ENCODE measurements at regions not wholly inside any gene's neighbourhood (a gene's known extent, or its start where the extent isn't known, plus 50 kb on each side); places are given as distances from the start of the nearest gene placed in this dataset.
A peak's percentile ranks its signal among the peaks of the same experiment; 100 is the strongest.

DNA sequence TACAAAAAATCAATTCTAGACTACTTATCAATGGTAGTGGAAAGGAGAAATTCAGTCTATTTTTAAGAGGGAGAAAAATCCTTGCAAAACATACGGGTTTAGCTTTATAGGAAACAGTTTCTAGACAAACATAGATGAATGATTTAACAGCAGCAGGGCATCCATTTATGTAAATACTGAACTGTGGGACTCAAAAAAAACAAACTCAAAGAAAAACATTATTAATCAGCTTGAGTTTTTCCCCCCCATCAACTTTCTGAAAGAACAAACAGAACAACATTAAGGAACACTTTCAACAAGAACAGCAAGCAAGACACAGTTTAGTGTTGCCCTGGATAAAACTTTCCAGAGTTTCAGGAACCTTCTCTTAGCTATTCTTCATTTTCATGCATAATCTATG is 147.3 kb upstream of the KCNK2 start:
- DNase-seq: no peak

DNA sequence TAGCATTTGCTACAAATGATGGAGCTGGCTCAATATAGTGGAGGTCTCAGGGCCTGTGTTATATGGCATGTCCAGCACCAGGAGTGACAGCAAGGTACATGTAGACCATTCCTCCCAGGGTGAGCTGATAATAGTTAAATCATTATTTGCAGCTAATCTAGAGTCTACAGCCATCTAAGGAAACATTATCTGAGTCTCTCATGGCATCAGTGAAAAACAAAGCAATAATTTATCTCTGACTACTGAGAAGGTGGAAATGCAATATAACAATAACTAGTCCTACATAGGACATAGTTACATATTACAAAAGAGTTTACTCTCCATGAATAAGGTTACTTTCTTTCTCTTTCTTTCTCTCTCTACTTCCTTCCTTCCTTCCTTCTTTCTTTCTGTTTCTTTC is 143.4 kb upstream of the KCNK2 start:
- no peak for DNase-seq

DNA sequence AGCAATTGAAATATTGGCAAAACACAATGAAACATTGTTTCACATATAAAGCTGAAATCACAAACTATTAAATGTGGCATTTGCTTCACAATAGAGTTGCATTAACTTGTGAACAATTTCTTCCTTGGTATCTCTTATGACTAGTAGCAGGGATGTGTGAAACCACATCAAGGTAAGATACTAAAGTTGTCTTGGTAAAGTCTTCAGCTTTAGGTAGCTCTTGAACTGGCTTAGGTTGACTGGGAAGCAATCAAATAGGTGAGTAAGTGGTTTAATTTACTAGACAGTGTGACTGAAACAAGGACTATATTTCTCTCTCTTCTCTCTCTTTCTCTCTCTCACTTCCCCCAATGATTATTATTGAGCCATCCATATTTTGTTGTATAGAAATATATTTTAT is 141.5 kb upstream of the KCNK2 start:
- no peak for DNase-seq

DNA sequence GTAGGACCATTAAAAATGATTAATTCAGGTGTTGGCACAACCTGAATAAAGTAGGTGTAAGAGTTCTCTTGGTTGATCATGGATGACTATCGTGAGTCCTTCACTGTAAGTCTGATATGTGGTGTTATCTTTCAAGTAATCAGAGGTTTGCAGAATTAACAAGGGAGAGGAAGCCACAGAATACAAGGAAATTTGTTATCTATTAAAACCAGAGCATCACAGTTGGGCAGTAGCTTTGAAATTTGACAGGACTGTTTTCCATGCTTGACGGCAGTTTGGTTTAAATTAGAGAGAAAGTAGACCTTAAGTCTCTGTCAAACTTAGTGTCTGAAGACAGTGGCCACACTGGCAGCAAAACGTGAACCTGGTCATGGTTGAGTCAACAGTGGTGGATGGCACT is 139.5 kb upstream of the KCNK2 start:
- no peak for DNase-seq

DNA sequence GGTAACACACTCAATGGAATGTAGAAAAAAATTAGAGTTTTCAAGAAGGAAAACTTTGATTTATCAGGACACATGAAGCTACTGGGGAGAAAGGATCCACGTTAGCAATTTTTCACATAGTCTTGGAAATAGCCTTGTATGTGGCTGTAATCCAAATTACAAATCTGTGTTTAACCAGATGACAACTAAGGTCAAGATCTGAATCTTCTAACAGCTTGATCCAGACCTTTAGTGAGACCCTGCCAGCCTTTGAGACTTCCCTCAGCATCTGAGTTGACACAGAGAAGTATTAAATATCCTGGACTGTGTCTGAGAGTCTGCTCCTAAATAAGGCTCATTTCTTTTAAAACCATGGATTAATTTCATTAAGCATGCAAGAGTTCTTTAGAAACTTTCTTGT is 135.9 kb upstream of the KCNK2 start:
- no peak for DNase-seq

DNA sequence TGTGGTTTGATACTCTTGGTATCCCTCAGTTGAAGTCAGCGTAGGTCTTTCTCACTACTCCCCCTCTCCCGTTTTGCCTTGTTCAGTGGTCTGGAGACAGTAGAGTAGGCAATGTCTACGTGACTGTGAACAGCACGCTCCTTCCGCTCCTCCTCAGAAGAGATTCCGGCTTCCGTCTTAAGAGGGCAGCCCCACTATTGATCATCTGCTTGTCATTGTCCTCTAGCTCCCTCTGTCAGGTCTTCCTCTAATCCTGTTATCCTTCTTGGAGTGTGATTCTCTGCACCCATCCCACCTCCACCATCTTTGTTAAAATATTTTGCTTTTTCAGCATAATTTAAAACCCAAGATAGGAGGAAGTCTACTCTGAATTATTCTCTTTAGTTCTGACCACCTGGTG is 129.9 kb upstream of the KCNK2 start:
- no peak for DNase-seq

DNA sequence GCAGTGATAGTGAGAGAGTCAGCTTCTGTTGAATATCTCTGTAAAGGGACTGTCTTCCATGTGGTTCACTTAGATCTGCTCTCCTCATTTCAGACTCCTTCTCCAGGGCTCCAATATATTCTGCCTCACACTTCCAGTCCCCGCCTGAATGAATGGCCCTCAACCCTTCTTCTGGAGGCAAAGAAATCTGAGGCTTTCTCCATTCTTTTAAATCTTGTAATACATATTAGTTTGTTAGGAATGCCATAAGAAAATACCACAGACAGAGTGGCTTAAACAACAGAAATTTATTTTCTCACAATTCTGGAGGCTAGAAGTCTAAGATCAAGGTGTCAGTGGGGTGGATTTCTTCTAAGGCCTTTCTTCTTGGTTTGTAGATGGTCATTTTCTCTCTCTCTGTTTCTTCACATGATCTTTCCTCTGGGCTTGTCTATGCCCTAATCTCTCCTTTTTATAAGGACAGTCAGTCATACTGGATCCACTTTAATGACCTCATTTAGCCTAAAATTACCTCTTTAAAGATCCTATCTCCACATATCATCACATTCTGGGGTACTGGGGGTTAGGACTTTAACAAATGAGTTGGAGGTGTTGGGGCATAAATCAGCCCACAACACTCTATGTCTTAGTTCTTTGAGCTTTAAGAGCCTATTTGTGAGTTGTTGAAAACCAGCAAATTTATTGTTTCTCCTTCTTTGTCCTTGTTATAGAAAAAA is 128.5 kb upstream of the KCNK2 start:
- DNase-seq: no peak

DNA sequence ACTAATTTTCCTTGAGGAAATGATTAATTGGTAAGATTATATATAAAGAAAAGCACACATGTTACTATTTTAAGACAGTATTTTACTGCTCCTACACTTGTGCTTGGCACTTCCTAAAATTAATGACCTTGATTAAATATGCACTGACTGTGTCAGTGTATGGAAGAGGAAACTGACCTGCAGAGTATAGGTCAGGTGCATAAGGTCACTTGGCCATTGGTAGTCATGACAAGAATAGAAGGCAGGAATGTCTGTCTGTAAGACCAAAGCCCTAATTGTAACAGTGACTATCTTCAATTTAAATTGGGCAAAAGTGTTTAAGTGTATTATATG is 128.0 kb upstream of the KCNK2 start:
- no peak for DNase-seq

DNA sequence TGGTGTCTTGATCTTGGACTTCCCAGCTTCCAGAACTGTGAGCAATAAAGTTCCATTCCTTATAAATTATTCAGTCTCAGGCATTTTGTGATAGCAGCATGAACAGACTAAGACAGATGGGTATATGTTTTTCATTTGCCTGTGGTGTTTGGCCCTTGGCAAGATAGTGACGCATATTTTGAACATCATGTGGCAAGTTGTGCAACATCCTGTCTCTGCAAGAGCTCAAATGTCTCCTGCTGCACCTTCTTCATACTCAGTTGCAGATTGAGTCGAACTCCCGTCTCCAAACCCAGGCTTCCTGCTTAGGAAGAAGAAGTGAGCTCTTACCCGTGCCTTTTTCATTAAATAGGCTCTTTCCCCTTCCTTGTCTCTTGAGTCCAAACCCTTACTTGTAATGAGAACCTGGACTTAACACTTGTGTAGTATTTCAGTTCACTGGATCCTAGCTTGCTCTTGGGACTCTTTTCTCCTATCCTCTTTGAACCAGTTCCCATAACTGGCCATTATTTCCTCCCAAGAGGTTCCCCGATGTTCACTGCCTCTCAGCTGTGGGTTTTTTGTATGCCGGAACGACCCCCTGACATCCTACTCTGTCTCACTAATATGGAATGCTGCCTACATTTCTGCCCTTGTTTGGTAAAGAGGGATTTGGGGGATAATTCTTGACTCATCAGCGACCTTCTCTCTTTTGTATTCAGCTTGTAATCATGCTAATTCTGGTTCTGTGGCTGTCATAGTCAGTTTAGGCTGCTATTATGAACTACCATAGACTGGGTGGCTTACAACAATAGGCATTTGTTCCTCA is 125.0 kb upstream of the KCNK2 start:
- DNase-seq: peak in 1 of 2 experiments; percentile 22

DNA sequence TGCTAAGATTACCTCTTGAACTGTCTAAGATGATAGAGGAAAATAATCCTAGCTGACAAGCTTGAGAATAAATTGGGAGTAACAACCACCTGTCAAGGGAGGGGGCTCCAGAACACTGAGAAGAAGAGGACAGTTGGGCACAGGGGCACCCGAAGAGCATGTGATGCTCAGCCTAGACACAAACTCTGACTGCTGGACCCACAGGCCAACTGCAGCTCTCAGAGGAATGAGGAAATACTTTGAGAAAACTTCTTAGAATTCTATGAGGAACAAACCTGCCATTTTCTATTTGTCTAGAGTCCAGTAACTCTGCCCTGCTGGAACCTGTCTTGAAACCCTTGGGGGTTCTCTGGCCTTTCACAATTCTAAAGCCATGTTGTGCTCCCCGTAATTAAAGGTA is 124.1 kb upstream of the KCNK2 start:
- DNase-seq: no peak

DNA sequence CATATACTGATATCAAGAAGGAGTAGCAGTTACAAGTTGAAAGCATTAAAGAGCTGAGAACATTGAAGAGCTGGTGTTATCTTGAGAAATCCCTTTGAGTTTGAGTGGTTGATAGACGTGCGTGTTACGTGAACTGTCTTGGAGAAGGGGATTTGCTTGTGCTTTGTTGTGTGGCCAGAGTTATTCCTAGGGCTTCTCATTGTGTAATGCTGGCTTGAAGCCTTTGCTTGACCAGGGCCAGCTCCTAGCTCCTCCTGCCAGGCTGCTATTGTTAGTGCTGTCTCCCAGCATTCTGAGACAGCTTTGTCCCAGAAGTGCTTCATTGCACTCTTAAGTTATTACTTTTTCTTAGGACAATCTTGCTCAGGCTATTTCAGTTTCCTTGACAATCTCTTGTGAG is 116.2 kb upstream of the KCNK2 start:
- no peak for DNase-seq

DNA sequence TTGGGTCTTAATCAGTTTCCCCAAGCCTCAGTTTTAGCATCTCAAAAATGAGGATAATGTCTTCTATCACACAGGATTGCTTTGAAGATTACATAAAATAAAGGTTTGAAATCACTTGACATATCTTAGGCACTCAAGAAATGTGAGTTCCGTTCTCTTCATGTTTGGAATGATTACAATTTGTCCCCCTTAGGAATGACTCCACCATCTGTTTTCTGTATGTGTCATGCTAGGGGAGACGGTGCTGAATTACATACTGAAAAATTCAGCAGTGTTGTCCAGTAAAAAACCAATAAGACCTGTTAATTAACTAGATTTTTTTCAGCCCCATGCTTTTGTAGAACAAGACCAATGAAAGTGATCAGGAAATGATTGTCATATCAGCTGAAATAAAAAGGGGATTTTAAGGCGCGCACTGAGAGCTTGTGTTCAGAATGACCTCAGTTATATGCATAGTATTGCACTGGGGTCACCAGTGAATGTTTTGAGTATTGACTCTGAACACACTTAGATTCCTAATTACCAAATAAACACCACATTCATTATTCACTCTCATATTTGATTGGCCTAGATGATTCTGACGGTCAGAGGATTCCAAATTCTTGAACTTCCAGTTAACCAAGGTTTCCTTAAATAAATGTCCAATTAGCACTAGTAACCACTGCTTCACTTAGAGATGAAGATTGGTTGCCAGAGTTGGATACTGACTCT is 114.5 kb upstream of the KCNK2 start:
- DNase-seq: no peak

DNA sequence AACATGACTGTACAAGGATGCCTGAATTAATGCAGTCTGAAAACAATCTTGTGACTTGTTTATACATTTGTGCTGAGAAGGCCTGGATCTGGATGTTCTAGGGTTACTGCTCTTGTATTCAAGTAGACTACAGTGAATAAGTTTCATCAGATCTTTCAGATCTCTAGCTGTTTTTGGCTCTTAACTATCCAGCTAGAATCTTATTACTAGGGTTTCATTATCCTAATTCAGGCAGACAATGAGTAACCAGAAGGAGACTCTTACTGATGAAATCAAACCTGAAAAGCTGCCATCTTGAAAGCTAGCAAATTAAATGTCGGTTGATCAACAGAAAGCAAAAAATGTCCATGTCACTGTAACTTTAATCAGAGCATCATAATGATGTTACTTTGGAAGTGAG is 112.5 kb upstream of the KCNK2 start:
- no peak for DNase-seq

DNA sequence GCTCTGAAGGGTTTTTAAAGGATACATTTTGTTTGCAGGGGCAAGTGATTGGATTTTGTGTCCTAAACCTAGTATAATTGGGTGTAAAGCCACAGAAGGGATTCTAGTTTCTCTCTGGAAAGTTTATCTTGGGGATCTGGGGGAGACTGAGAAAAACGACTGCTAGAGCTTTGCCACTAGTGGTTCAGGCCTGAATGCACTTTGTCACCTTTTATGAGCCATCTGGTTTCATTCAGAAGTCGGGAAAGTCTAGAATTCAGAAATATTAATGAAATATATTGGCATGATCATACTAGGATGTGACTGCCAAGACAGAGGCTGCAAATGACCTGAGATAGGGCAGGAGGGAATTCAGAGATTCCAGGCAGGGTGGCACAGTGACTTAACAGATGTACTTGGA is 111.5 kb upstream of the KCNK2 start:
- no peak for DNase-seq

DNA sequence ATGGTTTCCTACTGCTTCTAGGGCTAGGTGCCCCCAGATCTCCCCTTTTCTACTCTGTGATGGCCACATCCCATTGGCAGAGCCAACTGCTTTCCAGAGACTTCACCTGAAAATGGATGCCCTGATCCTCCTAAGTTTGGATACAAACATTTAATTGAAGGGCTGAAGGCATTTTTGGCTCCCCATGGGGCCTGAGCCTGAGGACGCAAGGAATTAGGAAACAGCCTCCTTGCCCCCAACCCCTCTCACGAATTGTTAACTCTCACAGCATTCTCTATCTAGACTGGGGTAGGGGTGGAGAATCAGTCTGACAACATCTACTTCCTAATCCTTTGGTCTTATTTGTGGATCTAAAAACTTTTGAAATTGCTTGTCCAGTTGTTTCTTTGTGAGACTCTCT is 108.5 kb upstream of the KCNK2 start:
- no peak for DNase-seq

DNA sequence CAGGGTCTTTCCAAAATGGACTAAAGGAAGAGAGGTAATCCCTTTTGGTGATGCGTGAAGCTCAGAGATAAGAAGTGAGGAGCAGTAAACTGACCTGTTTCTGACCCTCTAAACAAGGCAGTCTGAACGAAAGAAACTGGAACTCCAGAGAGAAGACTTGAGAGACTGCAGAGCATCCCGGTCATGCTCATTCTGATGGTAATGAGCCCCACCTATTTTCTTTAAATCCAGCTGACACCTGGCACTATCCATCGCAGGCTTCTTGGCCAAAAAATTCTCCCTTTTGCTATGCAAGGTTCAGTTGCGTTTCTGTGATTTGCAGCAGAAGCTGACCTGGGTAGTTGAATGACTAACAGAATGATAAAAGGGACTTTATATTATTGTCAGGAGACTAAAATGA is 105.9 kb upstream of the KCNK2 start:
- no peak for DNase-seq

DNA sequence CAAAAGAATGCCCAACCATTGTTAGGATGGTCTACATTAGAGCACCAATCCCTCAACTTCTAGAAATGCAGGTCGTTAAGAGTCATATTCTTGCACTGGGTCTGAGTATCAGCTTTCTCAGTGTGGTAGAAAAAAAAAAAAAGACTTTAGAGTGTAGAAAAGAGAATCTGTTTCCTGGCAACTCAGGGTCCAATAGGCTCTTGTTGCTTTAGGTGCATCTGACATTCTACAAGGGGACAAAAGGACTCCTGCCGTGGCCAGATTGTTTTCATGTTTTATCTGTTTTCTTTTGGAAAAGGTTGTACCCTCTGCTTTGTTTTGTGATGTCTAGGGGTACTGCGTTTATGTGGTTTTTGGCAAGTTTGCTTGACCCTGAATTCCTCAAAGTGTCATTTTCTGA is 105.4 kb upstream of the KCNK2 start:
- DNase-seq: no peak

DNA sequence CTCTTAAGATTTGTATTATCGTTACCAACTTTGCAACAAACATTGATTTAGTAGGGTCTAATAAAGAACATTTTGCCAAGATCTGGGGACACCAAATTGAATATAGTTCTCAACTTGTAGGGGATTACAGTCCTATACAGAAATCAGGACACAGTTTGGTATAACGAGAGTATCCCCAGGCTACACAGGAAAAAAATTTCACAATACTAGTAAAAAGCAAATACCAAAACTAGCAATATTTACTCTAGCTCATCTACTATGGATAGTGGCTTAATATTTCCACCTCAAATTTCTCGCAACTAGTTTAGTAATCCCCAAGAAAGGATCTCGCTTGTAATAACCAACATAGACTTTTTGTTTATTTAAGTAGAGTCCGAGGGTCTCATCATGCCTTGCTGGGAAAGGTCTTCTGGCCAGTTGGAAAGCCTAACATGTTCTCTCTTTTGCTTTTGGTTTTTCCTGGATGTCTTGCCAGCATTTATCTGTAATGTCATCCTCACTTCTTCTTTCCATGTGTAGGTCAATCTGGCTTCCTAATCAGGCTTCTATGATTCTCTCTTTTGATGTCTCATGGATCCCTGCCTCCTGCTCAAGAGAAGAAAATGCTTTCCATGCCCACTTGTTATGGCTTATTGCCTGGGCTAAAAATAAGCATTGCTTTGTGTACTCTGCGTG is 104.7 kb upstream of the KCNK2 start:
- DNase-seq: no peak

DNA sequence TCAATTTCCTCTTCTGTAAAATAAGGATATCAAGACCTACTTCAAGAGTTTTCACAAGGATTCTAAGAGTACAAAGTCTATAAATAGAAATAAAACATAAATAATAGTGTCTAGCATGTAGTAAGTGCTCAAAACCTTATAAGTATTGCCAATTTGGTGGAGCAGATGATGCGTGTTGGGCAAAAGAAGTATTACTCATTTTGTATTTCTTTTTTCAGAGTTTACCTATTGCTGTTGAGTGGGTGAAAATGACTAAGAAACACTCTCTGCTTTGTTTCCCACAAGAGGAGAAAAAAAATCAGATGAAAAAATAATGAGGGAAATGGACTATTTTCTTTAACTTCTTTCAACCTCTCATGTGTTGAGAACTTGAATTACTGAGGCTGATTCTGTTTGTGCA is 103.3 kb upstream of the KCNK2 start:
- DNase-seq: no peak

DNA sequence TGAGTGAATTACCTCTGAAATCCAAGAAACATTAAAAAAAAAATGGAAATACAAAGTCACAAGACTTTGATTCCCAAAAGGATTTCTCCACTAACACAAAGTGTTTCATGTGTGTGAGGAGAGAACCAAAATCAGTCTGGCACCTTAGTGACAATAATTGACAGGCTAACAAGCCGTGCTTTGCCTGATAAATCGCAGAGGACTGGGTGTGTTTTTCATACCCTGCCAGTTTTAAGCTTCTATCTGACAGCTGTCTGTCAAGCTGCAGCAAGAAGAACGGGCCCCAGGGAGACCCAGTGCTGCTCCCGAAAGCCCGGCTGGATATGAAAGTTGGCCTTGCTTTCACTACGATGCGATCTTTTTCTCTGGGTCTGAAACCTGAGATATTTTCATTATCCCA is 101.6 kb upstream of the KCNK2 start:
- no peak for DNase-seq

DNA sequence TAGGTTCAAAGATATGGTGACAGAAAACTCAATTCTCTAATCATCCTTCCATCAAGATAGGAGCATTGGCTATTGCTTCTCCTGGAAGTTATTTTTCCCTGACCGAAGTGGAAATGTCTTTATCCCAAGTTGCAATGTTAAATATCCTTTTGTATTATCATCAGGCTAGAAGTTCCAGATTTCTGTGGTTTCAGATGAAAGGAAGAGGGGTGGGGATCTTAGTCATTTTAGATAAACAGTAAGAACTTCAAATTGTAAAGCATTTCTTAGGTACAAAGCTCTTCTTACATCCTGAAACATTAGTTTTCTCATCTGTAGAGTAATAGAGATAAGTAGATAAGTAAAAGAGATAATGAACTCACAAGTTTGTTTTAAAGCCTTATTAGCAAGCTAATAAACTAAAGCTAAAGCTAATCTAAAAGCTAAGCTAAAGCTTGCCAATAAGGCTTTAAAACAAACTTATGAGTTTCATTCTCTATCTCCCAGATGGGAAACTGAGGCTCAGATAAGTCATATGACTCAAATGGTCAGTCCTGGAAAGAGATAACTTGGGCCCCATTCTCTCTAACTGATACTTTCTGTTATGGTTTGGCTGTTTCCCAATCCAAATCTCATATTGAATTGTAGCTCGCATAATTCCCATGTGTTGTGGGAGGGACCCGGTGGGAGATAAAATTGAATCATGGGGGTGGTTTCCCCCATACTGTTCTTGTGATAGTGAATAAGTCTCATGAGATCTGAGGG is 99.2 kb upstream of the KCNK2 start:
- DNase-seq: no peak

DNA sequence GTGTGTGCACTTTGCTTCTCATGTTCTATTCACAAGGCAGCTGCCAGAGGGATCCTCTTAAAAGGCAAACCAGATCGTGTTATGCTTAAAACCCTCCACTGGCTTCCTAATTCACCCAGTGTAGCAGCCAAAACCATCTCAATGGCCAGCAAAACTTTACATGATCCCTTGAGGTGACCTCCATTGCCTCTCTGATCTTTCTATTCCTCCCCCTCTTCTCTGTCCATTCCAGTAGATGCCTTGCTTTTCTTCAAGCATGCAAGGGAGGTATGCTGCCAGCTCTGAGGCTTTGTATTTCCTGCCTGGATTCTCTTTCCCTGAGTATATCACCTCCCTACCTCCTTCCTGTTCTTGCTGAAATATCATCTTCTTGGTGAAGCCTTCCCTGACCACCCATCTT is 93.2 kb upstream of the KCNK2 start:
- peak in 1 of 2 experiments; percentile 15 for DNase-seq

DNA sequence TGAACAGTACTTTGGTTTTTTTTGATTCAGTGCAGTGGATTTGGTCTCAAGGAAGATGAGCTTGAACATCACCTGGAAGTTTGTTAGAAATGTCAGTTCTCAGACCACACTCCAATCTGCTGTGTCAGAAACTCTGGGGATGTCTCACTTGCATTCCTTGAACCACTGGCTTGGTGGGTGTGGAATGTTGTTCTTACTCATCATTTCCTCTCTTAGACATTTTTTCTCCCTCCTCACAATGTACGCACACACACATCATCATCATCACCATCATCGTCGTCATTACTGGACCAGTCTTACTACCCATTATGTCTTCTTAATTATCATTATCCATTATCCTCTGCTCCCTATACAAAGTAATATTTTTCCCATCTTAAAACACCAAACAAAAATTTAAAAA is 91.9 kb upstream of the KCNK2 start:
- peak; percentile 44 to 54 for DNase-seq

Data from SW 1271 (cell line).